HEK293 (cell line): ENCODE measurements at regions not wholly inside any gene's neighbourhood (a gene's known extent, or its start where the extent isn't known, plus 50 kb on each side); places are given as distances from the start of the nearest gene placed in this dataset.
A peak's percentile ranks its signal among the peaks of the same experiment; 100 is the strongest.

ENCODE experiments used
- CTCF ChIA-PET: fragments of 350-600 bp; formaldehyde crosslinking; extraction: SDS; loops from one replicate; lab custom pipeline; 2021; ENCODE audit warnings: antibody characterized with exemption; lab: Yijun Ruan, JAX
- POLR2A ChIA-PET: fragments of 300-600 bp; formaldehyde crosslinking; extraction: SDS; loops from one replicate; lab custom pipeline; 2020; ENCODE audit warnings: antibody characterized with exemption, inconsistent platforms; lab: Yijun Ruan, JAX
- H3K27ac ChIP-seq: fragments of 200-500 bp; sonication (Bioruptor generic); 2 replicates; pipeline ENCODE4 v1.5.1; 2014; ENCODE audit warnings: low read depth, low read length, control low read depth, inconsistent platforms; ENCODE audit errors: extremely low read depth
- H3K36me3 ChIP-seq, 2 experiments: fragments of 200-500 bp in 1 of 2; sonication (Bioruptor generic) in 1 of 2; 1 replicate in 1 of 2; 2 replicates in 1 of 2; pipeline ENCODE4 v1.5.1; 2014 to 2017; ENCODE audit warnings: inconsistent platforms in 2 of 2, low read length in 2 of 2; ENCODE audit not compliant: control insufficient read depth in 2 of 2, insufficient read depth in 1 of 2
- H3K4me1 ChIP-seq: fragments of 200-500 bp; sonication (Bioruptor generic); 2 replicates; pipeline ENCODE4 v1.5.1; 2014; ENCODE audit warnings: mild to moderate bottlenecking, low read length, inconsistent platforms; ENCODE audit not compliant: control insufficient read depth, insufficient read depth
- H3K4me3 ChIP-seq: 2 replicates; pipeline ENCODE4 v1.5.1; 2011; ENCODE audit warnings: low read depth, mild to moderate bottlenecking, control low read depth, low read length, moderate library complexity
- H3K9me3 ChIP-seq: fragments of 200-500 bp; sonication (Bioruptor generic); 2 replicates; pipeline ENCODE4 v1.5.1; 2014; ENCODE audit warnings: low read depth, low read length, inconsistent platforms; ENCODE audit not compliant: control insufficient read depth, insufficient read depth
- EGR2 ChIP-seq: fragments of 450-650 bp; formaldehyde crosslinking; IDR thresholded peaks from 2 replicates; pipeline ENCODE4 v1.5.1; 2016; ENCODE audit warnings: low read depth, missing biosample characterization, missing genetic modification characterization
- ELK4 ChIP-seq: IDR thresholded peaks from 2 replicates; pipeline ENCODE4 v1.6.1; 2011; ENCODE audit warnings: mild to moderate bottlenecking, low read depth, low read length, borderline replicate concordance
- FEZF1 ChIP-seq: fragments of 450-650 bp; formaldehyde crosslinking; IDR thresholded peaks from 2 replicates; pipeline ENCODE4 v1.5.1; 2016; ENCODE audit warnings: missing biosample characterization, missing genetic modification characterization
- GFI1B ChIP-seq: fragments of 450-650 bp; formaldehyde crosslinking; IDR thresholded peaks from 2 replicates; pipeline ENCODE4 v1.5.1; 2016; ENCODE audit warnings: missing biosample characterization, missing genetic modification characterization
- GLI4 ChIP-seq: fragments of 450-650 bp; formaldehyde crosslinking; IDR thresholded peaks from 2 replicates; pipeline ENCODE4 v1.5.1; 2016; ENCODE audit warnings: missing biosample characterization, missing genetic modification characterization
- HOXD13 ChIP-seq: sonication (generic); formaldehyde crosslinking; IDR thresholded peaks from 2 replicates; pipeline ENCODE4 v1.8.0; 2022; ENCODE audit warnings: missing genetic modification reagents, borderline replicate concordance
- MYNN ChIP-seq: fragments of 450-650 bp; formaldehyde crosslinking; IDR thresholded peaks from 2 replicates; pipeline ENCODE4 v1.5.1; 2016; ENCODE audit warnings: missing biosample characterization, missing genetic modification characterization, borderline replicate concordance
- MZF1 ChIP-seq: fragments of 450-650 bp; formaldehyde crosslinking; IDR thresholded peaks from 2 replicates; pipeline ENCODE4 v1.5.1; 2017; ENCODE audit warnings: missing biosample characterization, missing genetic modification characterization, borderline replicate concordance
- SCRT1 ChIP-seq: fragments of 450-650 bp; formaldehyde crosslinking; IDR thresholded peaks from 2 replicates; pipeline ENCODE4 v1.5.1; 2016; ENCODE audit warnings: missing biosample characterization, missing genetic modification characterization, borderline replicate concordance
- ZBTB20 ChIP-seq: fragments of 450-650 bp; formaldehyde crosslinking; IDR thresholded peaks from 2 replicates; pipeline ENCODE4 v1.5.1; 2016; ENCODE audit warnings: missing biosample characterization, missing genetic modification characterization
- ZBTB44 ChIP-seq: fragments of 450-650 bp; IDR thresholded peaks from 2 replicates; pipeline ENCODE4 v1.5.1; 2018; ENCODE audit warnings: missing biosample characterization, mild to moderate bottlenecking, missing genetic modification characterization
- ZNF146 ChIP-seq: fragments of 450-650 bp; formaldehyde crosslinking; IDR thresholded peaks from 2 replicates; pipeline ENCODE4 v1.5.1; 2016; ENCODE audit warnings: missing biosample characterization, missing genetic modification characterization
- ZNF148 ChIP-seq: fragments of 450-650 bp; formaldehyde crosslinking; IDR thresholded peaks from 2 replicates; pipeline ENCODE4 v1.5.0; 2017; ENCODE audit warnings: missing biosample characterization, missing genetic modification characterization, borderline replicate concordance
- ZNF174 ChIP-seq: fragments of 450-650 bp; formaldehyde crosslinking; IDR thresholded peaks from 2 replicates; pipeline ENCODE4 v1.5.0; 2017; ENCODE audit warnings: missing biosample characterization, mild to moderate bottlenecking, missing genetic modification characterization
- ZNF248 ChIP-seq: fragments of 450-650 bp; formaldehyde crosslinking; IDR thresholded peaks from 2 replicates; pipeline ENCODE4 v1.5.1; 2017; ENCODE audit warnings: missing biosample characterization, missing genetic modification characterization
- ZNF324 ChIP-seq: fragments of 450-650 bp; formaldehyde crosslinking; IDR thresholded peaks from 2 replicates; pipeline ENCODE4 v1.5.1; 2016; ENCODE audit warnings: missing biosample characterization, missing genetic modification characterization
- ZNF335 ChIP-seq: fragments of 450-650 bp; formaldehyde crosslinking; conservative IDR thresholded peaks from 2 replicates; pipeline ENCODE4 v1.5.1; 2016; ENCODE audit warnings: missing biosample characterization, missing genetic modification characterization
- ZNF362 ChIP-seq: fragments of 450-650 bp; formaldehyde crosslinking; IDR thresholded peaks from 2 replicates; pipeline ENCODE4 v1.5.1; 2016; ENCODE audit warnings: missing biosample characterization, missing genetic modification characterization
- ZNF561 ChIP-seq: fragments of 450-650 bp; IDR thresholded peaks from 2 replicates; pipeline ENCODE4 v1.5.1; 2018; ENCODE audit warnings: missing biosample characterization, missing genetic modification characterization, borderline replicate concordance
- ZNF645 ChIP-seq: fragments of 450-650 bp; formaldehyde crosslinking; IDR thresholded peaks from 2 replicates; pipeline ENCODE4; 2016; ENCODE audit warnings: missing biosample characterization, missing genetic modification characterization
- ZNF660 ChIP-seq: fragments of 450-650 bp; IDR thresholded peaks from 2 replicates; pipeline ENCODE4 v1.5.1; 2018; ENCODE audit warnings: missing biosample characterization, mild to moderate bottlenecking, missing genetic modification characterization
- ZNF776 ChIP-seq: fragments of 450-650 bp; formaldehyde crosslinking; IDR thresholded peaks from 2 replicates; pipeline ENCODE4 v1.5.0; 2017; ENCODE audit warnings: missing biosample characterization, missing genetic modification characterization, borderline replicate concordance
- ZXDB ChIP-seq: fragments of 450-650 bp; formaldehyde crosslinking; IDR thresholded peaks from 2 replicates; pipeline ENCODE4 v1.5.1; 2016; ENCODE audit warnings: missing biosample characterization, missing genetic modification characterization

- no peak for TF ChIP-seq ZNF335 (tag by site-specific recombination)
- 0 out of 2 replicates have a peak, but pooled peaks have one; percentile 23 for TF ChIP-seq ZNF660
Measured at GRCh38 chr7:19404912-19405329, 259.7 kb upstream of the FERD3L start (continued).

GRCh38 chr7:19403691-19404090 is 258.5 kb upstream of the FERD3L start:
- Histone ChIP-seq H3K36me3 (no peaks in the 10 kb centered on the region), H3K27ac (no peak overlapping the region), H3K4me1 (peaks cover 2% of the 10 kb centered on the region; the same call in 1 of the 2 replicates), H3K9me3 (no peaks in the 10 kb centered on the region), H3K4me3 (no peak overlapping the region)
- TF ChIP-seq ZNF148 (tag by site-specific recombination) (no peak), MZF1 (no peak)
- ChIA-PET CTCF (interaction anchor here (0.6 kb wide), 2 partner anchors 295 to 669 kb away, joined by 3 to 4 read pairs; no protein-coding TSS in a partner anchor), POLR2A (interaction anchor here (0.6 kb wide), 1 partner anchor 30 kb away, joined by 3 read pairs; no protein-coding TSS in a partner anchor)

GRCh38 chr7:19401461-19401860 is 256.2 kb upstream of the FERD3L start:
- H3K36me3 ChIP-seq = no peaks in the 10 kb centered on the region
- no peak for TF ChIP-seq ZNF324 (tag by site-specific recombination)
- no peak for TF ChIP-seq MYNN (tag by site-specific recombination)
- TF ChIP-seq ZXDB (tag by site-specific recombination) = no peak
- TF ChIP-seq ELK4 = no peak
- no peak for TF ChIP-seq ZNF561 (tag by site-specific recombination)
- TF ChIP-seq GFI1B (tag by site-specific recombination) = no peak
- no peak for TF ChIP-seq ZNF362 (tag by site-specific recombination)
- TF ChIP-seq HOXD13 (CRISPR knock-in tag) = no peak
- no peak for TF ChIP-seq GLI4
- TF ChIP-seq ZNF146 = no peak
- TF ChIP-seq, all 188 proteins: peak for 0
- ChIA-PET CTCF (no interaction called here), POLR2A (no interaction called here)
- H3K27ac ChIP-seq = no peak overlapping the region
- H3K4me3 ChIP-seq = no peak overlapping the region
- peaks cover 2% of the 10 kb centered on the region; the same call in 1 of the 2 replicates for H3K4me1 ChIP-seq
- no peaks in the 10 kb centered on the region for H3K9me3 ChIP-seq

- Histone ChIP-seq H3K9me3 (no peaks in the 10 kb centered on the region), H3K36me3 (no peaks in the 10 kb centered on the region), H3K27ac (no peak overlapping the region), H3K4me3 (no peak overlapping the region), H3K4me1 (peaks cover 2% of the 10 kb centered on the region; the same call in 1 of the 2 replicates)
- ChIA-PET POLR2A (no interaction called here), CTCF (no interaction called here)
- TF ChIP-seq ZBTB20 (tag by site-specific recombination) (no peak), ZNF335 (tag by site-specific recombination) (no peak), ZNF776 (tag by site-specific recombination) (no peak), ZBTB44 (tag by site-specific recombination) (no peak), ZNF645 (tag by site-specific recombination) (no peak), ZNF174 (tag by site-specific recombination) (no peak), SCRT1 (tag by site-specific recombination) (no peak), FEZF1 (no peak), ZNF248 (tag by site-specific recombination) (no peak), EGR2 (tag by site-specific recombination) (no peak)
Measured at GRCh38 chr7:19400758-19401254, 255.6 kb upstream of the FERD3L start.
